ENCODE measurements at regions not wholly inside any gene's neighbourhood (a gene's known extent, or its start where the extent isn't known, plus 50 kb on each side); places are given as distances from the start of the nearest gene placed in this dataset.
"Not testable (repeated sequence)": the region's sequence is repeated elsewhere in the genome, so short reads cannot be mapped to it uniquely, and the experiment has no call there.

GRCh38 chr11:100528872-100529416 lies 158.1 kb upstream of the ARHGAP42 start:
- intact Hi-C loops (cut with micrococcal nuclease) = no loop called here

GRCh38 chr11:100531290-100531689 lies 155.8 kb upstream of the ARHGAP42 start:
- intact Hi-C loops (cut with micrococcal nuclease) = not testable (repeated sequence)

- intact Hi-C loops (cut with micrococcal nuclease) = no loop called here
Observed at GRCh38 chr11:100536979-100537378, 150.1 kb upstream of the ARHGAP42 start.

- intact Hi-C loops (cut with micrococcal nuclease) = no loop called here
Observed at GRCh38 chr11:100543386-100543785, 143.7 kb upstream of the ARHGAP42 start.

- intact Hi-C loops (cut with micrococcal nuclease) = no loop called here
Observed at GRCh38 chr11:100545556-100545955, 141.5 kb upstream of the ARHGAP42 start.

- intact Hi-C loops (cut with micrococcal nuclease) = no loop called here
Observed at GRCh38 chr11:100545970-100546369, 141.1 kb upstream of the ARHGAP42 start.

- intact Hi-C loops (cut with micrococcal nuclease) = no loop called here
Observed at GRCh38 chr11:100546714-100547113, 140.4 kb upstream of the ARHGAP42 start.

- intact Hi-C loops (cut with micrococcal nuclease) = no loop called here
Observed at GRCh38 chr11:100550298-100550697, 136.8 kb upstream of the ARHGAP42 start.

- intact Hi-C loops (cut with micrococcal nuclease) = no loop called here
Observed at GRCh38 chr11:100550912-100551632, 136.0 kb upstream of the ARHGAP42 start.

- intact Hi-C loops (cut with micrococcal nuclease) = no loop called here
Observed at GRCh38 chr11:100555931-100556330, 131.2 kb upstream of the ARHGAP42 start.

GRCh38 chr11:100556781-100557180 lies 130.3 kb upstream of the ARHGAP42 start:
- intact Hi-C loops (cut with micrococcal nuclease) = no loop called here

- intact Hi-C loops (cut with micrococcal nuclease) = no loop called here
Observed at GRCh38 chr11:100557830-100558611, 129.1 kb upstream of the ARHGAP42 start.

- intact Hi-C loops (cut with micrococcal nuclease) = no loop called here
Observed at GRCh38 chr11:100560606-100561005, 126.5 kb upstream of the ARHGAP42 start.

GRCh38 chr11:100561323-100561722 lies 125.8 kb upstream of the ARHGAP42 start:
- intact Hi-C loops (cut with micrococcal nuclease) = no loop called here

- intact Hi-C loops (cut with micrococcal nuclease) = no loop called here
Observed at GRCh38 chr11:100562128-100562527, 125.0 kb upstream of the ARHGAP42 start.

- intact Hi-C loops (cut with micrococcal nuclease) = no loop called here
Observed at GRCh38 chr11:100563541-100564280, 123.4 kb upstream of the ARHGAP42 start.

- intact Hi-C loops (cut with micrococcal nuclease) = loop anchor here (10.0 kb wide), 1 partner anchor 861 kb away; no protein-coding TSS in a partner anchor
Observed at GRCh38 chr11:100573911-100574513, 113.1 kb upstream of the ARHGAP42 start.

- intact Hi-C loops (cut with micrococcal nuclease) = loop anchor here (5.0 to 10.0 kb wide), 2 partner anchors 860 to 1272 kb away; no protein-coding TSS in a partner anchor
Observed at GRCh38 chr11:100574894-100575769, 112.0 kb upstream of the ARHGAP42 start.

GRCh38 chr11:100575860-100576717 lies 111.0 kb upstream of the ARHGAP42 start:
- intact Hi-C loops (cut with micrococcal nuclease) = loop anchor here (1.0 to 10.0 kb wide), 4 partner anchors 279 to 1271 kb away; no protein-coding TSS in a partner anchor
